GM12878 (cell line): ENCODE measurements at regions not wholly inside any gene's neighbourhood (a gene's known extent, or its start where the extent isn't known, plus 50 kb on each side); places are given as distances from the start of the nearest gene placed in this dataset.

Experiments used
- ATAC-seq: fragments of 200-7000 bp; cut with Tn5 transposase; 3 replicates; pipeline ENCODE4 v1.9.1; 2020; ENCODE audit warnings: mild to moderate bottlenecking, moderate library complexity
- BruUV-seq: library from RNA; stranded (reverse); fragments of 400-500 nt; replicated peaks from 2 replicates; lab custom pipeline; 2021; lab: Mats Ljungman, UMichigan
- CTCF ChIA-PET: fragments of 300-600 bp; sonication (Branson Sonifier 250); formaldehyde crosslinking; extraction: SDS; loops from one replicate; lab custom pipeline; 2021; ENCODE audit warnings: inconsistent platforms; lab: Yijun Ruan, JAX
- POLR2A ChIA-PET: fragments of 350-600 bp; formaldehyde crosslinking; extraction: SDS; loops from one replicate; lab custom pipeline; 2021; ENCODE audit warnings: inconsistent platforms; lab: Charles Lee
- RAD21 ChIA-PET: fragments of 300-600 bp; sonication (Branson Sonifier 250); formaldehyde crosslinking; loops from one replicate; lab custom pipeline; 2023; ENCODE audit warnings: antibody characterized with exemption; ENCODE audit not compliant: unreplicated experiment; lab: Charles Lee
- SMC1A ChIA-PET: fragments of 300-600 bp; sonication (Branson Sonifier 250); formaldehyde crosslinking; loops from one replicate; lab custom pipeline; 2023; ENCODE audit not compliant: unreplicated experiment, uncharacterized antibody; lab: Charles Lee
- DNase-seq: peaks from one replicate; pipeline ENCODE4 v3.0.0-alpha.2; 2011; ENCODE audit warnings: low read depth, low spot score
- FAIRE-seq: peaks from 3 replicates; lab custom pipeline; 2011; peaks lifted over from hg19 to GRCh38; lab: Jason Lieb, UNC
- H2AFZ ChIP-seq: 2 replicates; pipeline ENCODE4 v1.6.0; 2011; ENCODE audit warnings: low read depth, low read length, control low read depth; ENCODE audit not compliant: control insufficient read depth
- H3K27ac ChIP-seq: 2 replicates; pipeline ENCODE4 v1.5.1; 2011; ENCODE audit warnings: control low read depth; ENCODE audit not compliant: control insufficient read depth, insufficient read depth
- H3K27me3 ChIP-seq, 2 experiments: replicated peaks in 1 of 2; 2 replicates each; pipeline versions ENCODE4 v1.6.0 to v1.6.1; 2011; ENCODE audit warnings: low read length in 1 of 2; ENCODE audit not compliant: control insufficient read depth in 2 of 2, insufficient read depth in 2 of 2
- H3K36me3 ChIP-seq, 2 experiments: 2 replicates each; pipeline ENCODE4 v1.5.1; 2011; ENCODE audit warnings: low read length in 1 of 2; ENCODE audit not compliant: control insufficient read depth in 2 of 2, insufficient read depth in 2 of 2
- H3K4me1 ChIP-seq: 2 replicates; pipeline ENCODE4 v1.6.1; 2011; ENCODE audit warnings: mild to moderate bottlenecking, low read length, moderate library complexity, mixed read lengths; ENCODE audit not compliant: control insufficient read depth, insufficient read depth
- H3K4me2 ChIP-seq: 2 replicates; pipeline ENCODE4 v1.6.0; 2011; ENCODE audit warnings: control low read depth; ENCODE audit not compliant: control insufficient read depth, insufficient read depth
- H3K4me3 ChIP-seq: fragments of 200-600 bp; sonication (generic); 2 replicates; pipeline ENCODE4 v1.5.1; 2016
- H3K79me2 ChIP-seq: 2 replicates; pipeline ENCODE4 v1.6.0; 2011; ENCODE audit warnings: low read length; ENCODE audit not compliant: control insufficient read depth, insufficient read depth
- H3K9ac ChIP-seq: 2 replicates; pipeline ENCODE4 v1.8.0; 2011; ENCODE audit warnings: low read length, control low read depth, mixed read lengths; ENCODE audit not compliant: control insufficient read depth, insufficient read depth
- H3K9me3 ChIP-seq: replicated peaks from 3 replicates; pipeline ENCODE4 v1.5.1; 2011; ENCODE audit warnings: mild to moderate bottlenecking, low read length; ENCODE audit not compliant: control insufficient read depth, insufficient read depth
- H4K20me1 ChIP-seq: 2 replicates; pipeline ENCODE4 v1.6.0; 2011; ENCODE audit not compliant: control insufficient read depth, insufficient read depth
- FOXM1 ChIP-seq: IDR thresholded peaks from 2 replicates; pipeline ENCODE4 v1.6.1; 2012; ENCODE audit warnings: low read depth, mild to moderate bottlenecking, inconsistent platforms, low read length, moderate library complexity
- IRF3 ChIP-seq: fragments of 450-650 bp; IDR thresholded peaks from 2 replicates; pipeline ENCODE4 v1.6.1; 2014; ENCODE audit warnings: mild to moderate bottlenecking
- JUNB ChIP-seq: IDR thresholded peaks from 2 replicates; pipeline ENCODE4 v1.6.1; 2016; ENCODE audit warnings: antibody characterized with exemption, mild to moderate bottlenecking
- WGBS: methylation state at CpG from one replicate; pipeline ENCODE4 v1.1.6; 2016; ENCODE audit warnings: low lambda C conversion rate; ENCODE audit not compliant: insufficient replicate concordance, insufficient coverage; ENCODE audit errors: missing lambda C conversion rate; 5-methylcytosine and 5-hydroxymethylcytosine counted together
- in situ Hi-C: fragments of 300-500 bp; cut with MboI; formaldehyde crosslinking; loops from 9 replicates; pipeline ENCODE4 v1.14.3; 2018; ENCODE audit warnings: mixed read lengths
- intact Hi-C: fragments of 100-400 bp; cut with micrococcal nuclease; formaldehyde crosslinking; loops from one replicate; pipeline ENCODE4 v1.14.2; 2022; ENCODE audit not compliant: unreplicated experiment
- TF ChIP-seq, protein P1 (sequence below): fragments of 450-650 bp; formaldehyde crosslinking; IDR thresholded peaks from 2 replicates; pipeline ENCODE4 v1.5.0; 2022; ENCODE audit warnings: mild to moderate bottlenecking, missing genetic modification characterization

- ChIA-PET CTCF (interaction anchor here (1.6 kb wide), 1 partner anchor 19 kb away, joined by 5 read pairs; no protein-coding TSS in a partner anchor), SMC1A (no interaction called here), POLR2A (interaction anchor here (0.6 kb wide), 1 partner anchor 43 kb away, joined by 5 read pairs; no protein-coding TSS in a partner anchor), RAD21 (no interaction called here)
- H3K27ac ChIP-seq: no peak overlapping the region
- BruUV-seq: no TSS peak
- H4K20me1 ChIP-seq: no peaks in the 10 kb centered on the region
- no peaks in the 10 kb centered on the region for H3K9me3 ChIP-seq
- intact Hi-C loops (no loop called here), in situ Hi-C loops (no loop called here)
- no peak for TF ChIP-seq IRF3
- TF ChIP-seq, protein P1, sequence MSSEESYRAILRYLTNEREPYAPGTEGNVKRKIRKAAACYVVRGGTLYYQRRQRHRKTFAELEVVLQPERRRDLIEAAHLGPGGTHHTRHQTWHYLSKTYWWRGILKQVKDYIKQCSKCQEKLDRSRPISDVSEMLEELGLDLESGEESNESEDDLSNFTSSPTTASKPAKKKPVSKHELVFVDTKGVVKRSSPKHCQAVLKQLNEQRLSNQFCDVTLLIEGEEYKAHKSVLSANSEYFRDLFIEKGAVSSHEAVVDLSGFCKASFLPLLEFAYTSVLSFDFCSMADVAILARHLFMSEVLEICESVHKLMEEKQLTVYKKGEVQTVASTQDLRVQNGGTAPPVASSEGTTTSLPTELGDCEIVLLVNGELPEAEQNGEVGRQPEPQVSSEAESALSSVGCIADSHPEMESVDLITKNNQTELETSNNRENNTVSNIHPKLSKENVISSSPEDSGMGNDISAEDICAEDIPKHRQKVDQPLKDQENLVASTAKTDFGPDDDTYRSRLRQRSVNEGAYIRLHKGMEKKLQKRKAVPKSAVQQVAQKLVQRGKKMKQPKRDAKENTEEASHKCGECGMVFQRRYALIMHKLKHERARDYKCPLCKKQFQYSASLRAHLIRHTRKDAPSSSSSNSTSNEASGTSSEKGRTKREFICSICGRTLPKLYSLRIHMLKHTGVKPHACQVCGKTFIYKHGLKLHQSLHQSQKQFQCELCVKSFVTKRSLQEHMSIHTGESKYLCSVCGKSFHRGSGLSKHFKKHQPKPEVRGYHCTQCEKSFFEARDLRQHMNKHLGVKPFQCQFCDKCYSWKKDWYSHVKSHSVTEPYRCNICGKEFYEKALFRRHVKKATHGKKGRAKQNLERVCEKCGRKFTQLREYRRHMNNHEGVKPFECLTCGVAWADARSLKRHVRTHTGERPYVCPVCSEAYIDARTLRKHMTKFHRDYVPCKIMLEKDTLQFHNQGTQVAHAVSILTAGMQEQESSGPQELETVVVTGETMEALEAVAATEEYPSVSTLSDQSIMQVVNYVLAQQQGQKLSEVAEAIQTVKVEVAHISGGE (CRISPR knock-in tag): no peak
- TF ChIP-seq JUNB: no peak
- TF ChIP-seq FOXM1: no peak
- no peaks in the 10 kb centered on the region for H3K79me2 ChIP-seq
- no peak overlapping the region for H3K4me2 ChIP-seq
- DNase-seq: no peak
- no peaks in the 10 kb centered on the region for H3K36me3 ChIP-seq
- ATAC-seq: no peak
- no peak for FAIRE-seq
- no peak overlapping the region for H3K9ac ChIP-seq
- H2AFZ ChIP-seq: no peak overlapping the region
- H3K4me3 ChIP-seq: no peak overlapping the region
- no peaks in the 10 kb centered on the region for H3K4me1 ChIP-seq
- peaks cover 0 to 2% of the 10 kb centered on the region in 2 experiments; a peak in 2 of 4 replicates for H3K27me3 ChIP-seq
- WGBS: 70% methylated on average over 1 of the region's 1 CpG
These were observed 152.2 kb upstream of the SLC24A5 start for GRCh38 chr15:47968593-47968992.
